ENCODE measurements at regions not wholly inside any gene's neighbourhood (a gene's known extent, or its start where the extent isn't known, plus 50 kb on each side); places are given as distances from the start of the nearest gene placed in this dataset.
"Not testable (repeated sequence)": the region's sequence is repeated elsewhere in the genome, so short reads cannot be mapped to it uniquely, and the experiment has no call there.

- Histone ChIP-seq H3K9me3 (ENCODE audit: control insufficient read depth in 1 of 2, low read length in 2 of 2) (no peaks in the 10 kb centered on the region), H3K27ac (ENCODE audit: low read depth, low read length) (no peak overlapping the region), H3K4me3 (ENCODE audit: low read depth in 1 of 2, low read length in 2 of 2) (no peak overlapping the region), H3K4me1 (ENCODE audit: control insufficient read depth in 1 of 2, insufficient read depth in 2 of 2, low read length in 2 of 2) (no peaks in the 10 kb centered on the region), H3K36me3 (ENCODE audit: control insufficient read depth in 1 of 2, insufficient read depth in 2 of 2, low read length in 2 of 2) (no peaks in the 10 kb centered on the region), H3K27me3 (ENCODE audit: control insufficient read depth in 1 of 2, insufficient read depth in 2 of 2, low read length in 2 of 2) (no peaks in the 10 kb centered on the region), H3K9ac (ENCODE audit: low read depth in 1 of 2, low read length in 2 of 2) (no peak overlapping the region)
These were observed 1264.3 kb upstream of the ADGRL2 start for GRCh38 chr1:80536461-80536860.

DNA sequence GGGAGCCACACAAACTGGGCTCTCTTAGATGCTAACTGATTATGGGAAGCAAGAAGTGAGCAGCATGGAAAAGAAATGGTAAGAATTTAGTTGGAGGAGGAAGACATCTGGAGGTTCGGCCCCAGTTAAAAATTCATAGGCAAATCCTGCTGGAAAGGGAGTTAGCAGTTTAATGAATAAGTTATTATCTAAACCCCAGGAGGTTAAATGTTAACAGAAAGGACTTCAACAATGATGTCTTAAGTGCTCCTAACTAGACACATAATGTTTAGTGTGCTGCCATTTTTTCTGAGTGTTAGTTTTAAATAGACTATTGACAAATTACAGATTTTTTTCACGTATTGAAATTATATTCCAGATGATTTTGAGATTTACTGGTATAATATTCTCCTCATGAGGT is 1265.3 kb upstream of the ADGRL2 start:
- Histone ChIP-seq H3K9me3 (ENCODE audit: control insufficient read depth in 1 of 2, low read length in 2 of 2) (no peaks in the 10 kb centered on the region), H3K4me1 (ENCODE audit: control insufficient read depth in 1 of 2, insufficient read depth in 2 of 2, low read length in 2 of 2) (no peaks in the 10 kb centered on the region), H3K27ac (ENCODE audit: low read depth, low read length) (no peak overlapping the region), H3K4me3 (ENCODE audit: low read depth in 1 of 2, low read length in 2 of 2) (no peak overlapping the region), H3K27me3 (ENCODE audit: control insufficient read depth in 1 of 2, insufficient read depth in 2 of 2, low read length in 2 of 2) (no peaks in the 10 kb centered on the region), H3K9ac (ENCODE audit: low read depth in 1 of 2, low read length in 2 of 2) (no peak overlapping the region), H3K36me3 (ENCODE audit: control insufficient read depth in 1 of 2, insufficient read depth in 2 of 2, low read length in 2 of 2) (no peaks in the 10 kb centered on the region)

DNA sequence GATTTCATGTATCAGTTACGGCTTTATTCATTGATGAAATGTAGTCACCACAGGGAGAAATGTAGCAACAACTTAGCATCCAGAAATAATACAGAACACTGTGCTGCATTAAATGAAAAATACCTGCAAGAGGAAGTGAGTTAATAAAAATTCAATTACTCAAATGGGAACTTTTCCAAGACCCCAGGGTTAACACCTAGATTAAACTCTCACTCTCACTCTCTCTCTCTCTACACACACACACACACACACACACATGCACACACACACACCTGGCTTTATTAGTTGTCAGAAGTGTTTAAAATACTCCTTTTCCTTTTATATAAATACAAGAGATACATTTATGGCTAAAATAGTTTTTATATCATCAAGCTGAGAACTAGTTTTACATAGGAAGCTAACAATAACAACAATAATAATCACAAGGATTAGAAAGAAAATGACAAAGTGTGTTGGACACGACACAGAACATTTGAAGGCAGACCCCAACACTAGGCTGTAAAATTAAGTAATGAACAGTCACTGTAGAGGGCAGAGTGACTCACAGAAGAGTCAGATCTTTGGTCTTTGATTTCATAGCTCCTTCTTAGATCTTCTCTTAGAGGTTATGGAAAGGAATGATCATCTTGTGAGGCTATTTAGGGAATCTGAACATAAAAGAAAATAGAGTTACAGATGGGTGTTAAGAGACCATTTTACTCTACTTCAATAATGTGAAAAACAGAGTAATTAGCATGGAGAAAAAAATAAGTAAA is 1266.0 kb upstream of the ADGRL2 start:
- no peaks in the 10 kb centered on the region for H3K27me3 ChIP-seq (ENCODE audit: control insufficient read depth in 1 of 2, insufficient read depth in 2 of 2, low read length in 2 of 2)
- H3K36me3 ChIP-seq (ENCODE audit: control insufficient read depth in 1 of 2, insufficient read depth in 2 of 2, low read length in 2 of 2), result no peaks in the 10 kb centered on the region
- no peak overlapping the region for H3K9ac ChIP-seq (ENCODE audit: low read depth in 1 of 2, low read length in 2 of 2)
- no peak overlapping the region for H3K27ac ChIP-seq (ENCODE audit: low read depth, low read length)
- no peaks in the 10 kb centered on the region for H3K4me1 ChIP-seq (ENCODE audit: control insufficient read depth in 1 of 2, insufficient read depth in 2 of 2, low read length in 2 of 2)
- no peaks in the 10 kb centered on the region for H3K9me3 ChIP-seq (ENCODE audit: control insufficient read depth in 1 of 2, low read length in 2 of 2)
- H3K4me3 ChIP-seq (ENCODE audit: low read depth in 1 of 2, low read length in 2 of 2), result no peak overlapping the region

DNA sequence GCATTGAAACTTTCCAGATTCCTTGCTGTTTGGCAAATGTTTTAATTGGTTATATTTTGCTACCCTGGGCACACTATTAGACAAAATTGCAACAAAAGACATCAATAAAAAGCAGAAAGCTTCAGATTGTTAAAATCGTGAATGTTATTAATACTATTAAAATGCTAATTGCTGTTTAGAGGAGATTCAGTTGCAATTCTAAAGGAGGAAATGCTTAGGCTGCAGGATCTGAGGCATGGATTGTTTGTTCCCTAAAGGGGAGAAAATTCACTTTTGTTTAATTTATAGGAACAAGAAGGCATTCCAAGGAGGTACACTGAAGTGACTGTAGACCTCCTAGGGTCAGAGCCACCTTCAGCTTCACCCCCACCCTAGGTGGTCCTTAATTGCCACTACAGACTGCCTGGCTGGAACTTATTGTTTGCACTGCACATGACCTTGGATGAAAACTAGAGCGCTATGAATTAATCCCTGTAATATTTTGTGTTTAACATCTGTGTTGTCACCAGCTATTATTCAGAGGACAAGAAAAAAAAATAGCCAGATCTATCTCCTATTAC is 1266.9 kb upstream of the ADGRL2 start:
- no peaks in the 10 kb centered on the region for H3K27me3 ChIP-seq (ENCODE audit: control insufficient read depth in 1 of 2, insufficient read depth in 2 of 2, low read length in 2 of 2)
- H3K27ac ChIP-seq (ENCODE audit: low read depth, low read length), result no peak overlapping the region
- no peaks in the 10 kb centered on the region for H3K36me3 ChIP-seq (ENCODE audit: control insufficient read depth in 1 of 2, insufficient read depth in 2 of 2, low read length in 2 of 2)
- no peaks in the 10 kb centered on the region for H3K9me3 ChIP-seq (ENCODE audit: control insufficient read depth in 1 of 2, low read length in 2 of 2)
- no peaks in the 10 kb centered on the region for H3K4me1 ChIP-seq (ENCODE audit: control insufficient read depth in 1 of 2, insufficient read depth in 2 of 2, low read length in 2 of 2)
- H3K4me3 ChIP-seq (ENCODE audit: low read depth in 1 of 2, low read length in 2 of 2), result no peak overlapping the region
- no peak overlapping the region for H3K9ac ChIP-seq (ENCODE audit: low read depth in 1 of 2, low read length in 2 of 2)

- H3K9me3 ChIP-seq (ENCODE audit: control insufficient read depth in 1 of 2, low read length in 2 of 2), result no peaks in the 10 kb centered on the region
- no peaks in the 10 kb centered on the region for H3K36me3 ChIP-seq (ENCODE audit: control insufficient read depth in 1 of 2, insufficient read depth in 2 of 2, low read length in 2 of 2)
- H3K27me3 ChIP-seq (ENCODE audit: control insufficient read depth in 1 of 2, insufficient read depth in 2 of 2, low read length in 2 of 2), result no peaks in the 10 kb centered on the region
- H3K9ac ChIP-seq (ENCODE audit: low read depth in 1 of 2, low read length in 2 of 2), result no peak overlapping the region
- H3K27ac ChIP-seq (ENCODE audit: low read depth, low read length), result no peak overlapping the region
- H3K4me1 ChIP-seq (ENCODE audit: control insufficient read depth in 1 of 2, insufficient read depth in 2 of 2, low read length in 2 of 2), result no peaks in the 10 kb centered on the region
- no peak overlapping the region for H3K4me3 ChIP-seq (ENCODE audit: low read depth in 1 of 2, low read length in 2 of 2)
These were observed 1267.6 kb upstream of the ADGRL2 start for GRCh38 chr1:80533093-80533492.

DNA sequence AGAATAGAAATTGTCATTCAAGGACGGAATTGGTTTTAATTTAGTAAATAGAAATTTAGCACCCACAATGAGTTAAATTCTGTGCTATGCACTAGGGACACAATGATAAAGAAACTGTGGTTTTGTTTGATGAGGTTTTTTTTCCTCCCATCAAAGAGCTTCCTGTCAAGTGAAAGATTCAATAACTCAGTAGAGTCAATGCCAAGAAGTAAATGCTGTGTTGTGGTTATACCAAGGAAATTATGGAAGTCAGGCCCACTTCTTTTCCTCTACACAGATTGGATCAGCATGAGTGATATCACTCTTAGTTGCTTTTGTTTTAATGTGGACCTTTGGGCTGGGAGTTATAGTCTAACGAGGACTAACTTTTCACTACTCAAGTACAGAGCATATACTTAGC is 1269.6 kb upstream of the ADGRL2 start:
- no peaks in the 10 kb centered on the region for H3K9me3 ChIP-seq (ENCODE audit: control insufficient read depth in 1 of 2, low read length in 2 of 2)
- no peak overlapping the region for H3K4me3 ChIP-seq (ENCODE audit: low read depth in 1 of 2, low read length in 2 of 2)
- H3K4me1 ChIP-seq (ENCODE audit: control insufficient read depth in 1 of 2, insufficient read depth in 2 of 2, low read length in 2 of 2), result no peaks in the 10 kb centered on the region
- no peaks in the 10 kb centered on the region for H3K27me3 ChIP-seq (ENCODE audit: control insufficient read depth in 1 of 2, insufficient read depth in 2 of 2, low read length in 2 of 2)
- H3K36me3 ChIP-seq (ENCODE audit: control insufficient read depth in 1 of 2, insufficient read depth in 2 of 2, low read length in 2 of 2), result no peaks in the 10 kb centered on the region
- H3K9ac ChIP-seq (ENCODE audit: low read depth in 1 of 2, low read length in 2 of 2), result no peak overlapping the region
- no peak overlapping the region for H3K27ac ChIP-seq (ENCODE audit: low read depth, low read length)

GRCh38 chr1:80529546-80529945 is 1271.2 kb upstream of the ADGRL2 start:
- no peaks in the 10 kb centered on the region for H3K36me3 ChIP-seq (ENCODE audit: control insufficient read depth in 1 of 2, insufficient read depth in 2 of 2, low read length in 2 of 2)
- H3K9ac ChIP-seq (ENCODE audit: low read depth in 1 of 2, low read length in 2 of 2), result no peak overlapping the region
- no peak overlapping the region for H3K4me3 ChIP-seq (ENCODE audit: low read depth in 1 of 2, low read length in 2 of 2)
- no peaks in the 10 kb centered on the region for H3K9me3 ChIP-seq (ENCODE audit: control insufficient read depth in 1 of 2, low read length in 2 of 2)
- no peaks in the 10 kb centered on the region for H3K4me1 ChIP-seq (ENCODE audit: control insufficient read depth in 1 of 2, insufficient read depth in 2 of 2, low read length in 2 of 2)
- no peaks in the 10 kb centered on the region for H3K27me3 ChIP-seq (ENCODE audit: control insufficient read depth in 1 of 2, insufficient read depth in 2 of 2, low read length in 2 of 2)
- no peak overlapping the region for H3K27ac ChIP-seq (ENCODE audit: low read depth, low read length)

- Histone ChIP-seq H3K27ac (ENCODE audit: low read depth, low read length) (no peak overlapping the region), H3K9ac (ENCODE audit: low read depth in 1 of 2, low read length in 2 of 2) (no peak overlapping the region), H3K36me3 (ENCODE audit: control insufficient read depth in 1 of 2, insufficient read depth in 2 of 2, low read length in 2 of 2) (no peaks in the 10 kb centered on the region), H3K4me1 (ENCODE audit: control insufficient read depth in 1 of 2, insufficient read depth in 2 of 2, low read length in 2 of 2) (no peaks in the 10 kb centered on the region), H3K27me3 (ENCODE audit: control insufficient read depth in 1 of 2, insufficient read depth in 2 of 2, low read length in 2 of 2) (no peaks in the 10 kb centered on the region), H3K4me3 (ENCODE audit: low read depth in 1 of 2, low read length in 2 of 2) (no peak overlapping the region), H3K9me3 (ENCODE audit: control insufficient read depth in 1 of 2, low read length in 2 of 2) (no peaks in the 10 kb centered on the region)
These were observed 1276.9 kb upstream of the ADGRL2 start for GRCh38 chr1:80523861-80524260.

- H3K9ac ChIP-seq (ENCODE audit: low read depth in 1 of 2, low read length in 2 of 2); H3K27ac ChIP-seq (ENCODE audit: low read depth, low read length); H3K4me3 ChIP-seq (ENCODE audit: low read depth in 1 of 2, low read length in 2 of 2); H3K36me3 ChIP-seq (ENCODE audit: control insufficient read depth in 1 of 2, insufficient read depth in 2 of 2, low read length in 2 of 2); H3K27me3 ChIP-seq (ENCODE audit: control insufficient read depth in 1 of 2, insufficient read depth in 2 of 2, low read length in 2 of 2); H3K9me3 ChIP-seq (ENCODE audit: control insufficient read depth in 1 of 2, low read length in 2 of 2); H3K4me1 ChIP-seq (ENCODE audit: control insufficient read depth in 1 of 2, insufficient read depth in 2 of 2, low read length in 2 of 2): not testable (repeated sequence)
These were observed 1277.7 kb upstream of the ADGRL2 start for GRCh38 chr1:80523071-80523470.

- H3K27ac ChIP-seq (ENCODE audit: low read depth, low read length), result no peak overlapping the region
- H3K36me3 ChIP-seq (ENCODE audit: control insufficient read depth in 1 of 2, insufficient read depth in 2 of 2, low read length in 2 of 2), result no peaks in the 10 kb centered on the region
- no peaks in the 10 kb centered on the region for H3K27me3 ChIP-seq (ENCODE audit: control insufficient read depth in 1 of 2, insufficient read depth in 2 of 2, low read length in 2 of 2)
- no peak overlapping the region for H3K9ac ChIP-seq (ENCODE audit: low read depth in 1 of 2, low read length in 2 of 2)
- H3K9me3 ChIP-seq (ENCODE audit: control insufficient read depth in 1 of 2, low read length in 2 of 2), result no peaks in the 10 kb centered on the region
- no peaks in the 10 kb centered on the region for H3K4me1 ChIP-seq (ENCODE audit: control insufficient read depth in 1 of 2, insufficient read depth in 2 of 2, low read length in 2 of 2)
- no peak overlapping the region for H3K4me3 ChIP-seq (ENCODE audit: low read depth in 1 of 2, low read length in 2 of 2)
These were observed 1279.8 kb upstream of the ADGRL2 start for GRCh38 chr1:80520949-80521348.
